C4-2B (cell line): ENCODE measurements at regions not wholly inside any gene's neighbourhood (a gene's known extent, or its start where the extent isn't known, plus 50 kb on each side); places are given as distances from the start of the nearest gene placed in this dataset.

ENCODE experiments used
- ZFX ChIP-seq: fragments of 450-650 bp; IDR thresholded peaks from 2 replicates; pipeline ENCODE4 v1.6.1; 2017
- TF ChIP-seq, protein P1 (sequence below): fragments of 450-650 bp; conservative IDR thresholded peaks from 2 replicates; pipeline ENCODE4 v1.5.1; 2017; ENCODE audit warnings: mild to moderate bottlenecking

DNA sequence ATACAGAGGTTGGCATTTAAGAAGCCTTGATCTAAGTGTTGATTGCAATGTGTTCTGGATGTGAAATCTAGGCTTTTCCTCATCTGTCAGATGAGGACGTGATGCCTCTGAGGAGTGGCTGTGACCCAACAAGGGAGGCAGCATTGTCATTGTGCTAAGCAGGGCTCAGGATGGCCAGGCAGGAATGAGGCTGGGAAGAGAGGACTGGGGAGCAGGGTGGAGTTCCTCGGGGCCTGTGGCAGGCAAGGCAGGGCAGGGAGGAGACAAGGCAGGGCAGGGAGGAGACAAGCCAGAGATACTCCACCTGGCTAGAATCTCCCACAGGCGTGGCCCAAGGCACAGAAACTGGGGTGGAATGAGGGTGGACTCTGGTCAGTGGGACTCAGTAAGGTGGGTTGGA lies 116.6 kb downstream of the RPIA start:
- TF ChIP-seq, protein P1, sequence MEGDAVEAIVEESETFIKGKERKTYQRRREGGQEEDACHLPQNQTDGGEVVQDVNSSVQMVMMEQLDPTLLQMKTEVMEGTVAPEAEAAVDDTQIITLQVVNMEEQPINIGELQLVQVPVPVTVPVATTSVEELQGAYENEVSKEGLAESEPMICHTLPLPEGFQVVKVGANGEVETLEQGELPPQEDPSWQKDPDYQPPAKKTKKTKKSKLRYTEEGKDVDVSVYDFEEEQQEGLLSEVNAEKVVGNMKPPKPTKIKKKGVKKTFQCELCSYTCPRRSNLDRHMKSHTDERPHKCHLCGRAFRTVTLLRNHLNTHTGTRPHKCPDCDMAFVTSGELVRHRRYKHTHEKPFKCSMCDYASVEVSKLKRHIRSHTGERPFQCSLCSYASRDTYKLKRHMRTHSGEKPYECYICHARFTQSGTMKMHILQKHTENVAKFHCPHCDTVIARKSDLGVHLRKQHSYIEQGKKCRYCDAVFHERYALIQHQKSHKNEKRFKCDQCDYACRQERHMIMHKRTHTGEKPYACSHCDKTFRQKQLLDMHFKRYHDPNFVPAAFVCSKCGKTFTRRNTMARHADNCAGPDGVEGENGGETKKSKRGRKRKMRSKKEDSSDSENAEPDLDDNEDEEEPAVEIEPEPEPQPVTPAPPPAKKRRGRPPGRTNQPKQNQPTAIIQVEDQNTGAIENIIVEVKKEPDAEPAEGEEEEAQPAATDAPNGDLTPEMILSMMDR: no peak
- no peak for TF ChIP-seq ZFX
